GM18511 (cell line): ENCODE measurements at regions not wholly inside any gene's neighbourhood (a gene's known extent, or its start where the extent isn't known, plus 50 kb on each side); places are given as distances from the start of the nearest gene placed in this dataset.
"Not testable (repeated sequence)": the region's sequence is repeated elsewhere in the genome, so short reads cannot be mapped to it uniquely, and the experiment has no call there.

ENCODE experiments used
- ATAC-seq: cut with Tn5 transposase; IDR thresholded peaks from one replicate; pipeline ENCODE4 v1.9.1; 2021; ENCODE audit warnings: mild to moderate bottlenecking, moderate library complexity; ENCODE audit not compliant: unreplicated experiment

DNA sequence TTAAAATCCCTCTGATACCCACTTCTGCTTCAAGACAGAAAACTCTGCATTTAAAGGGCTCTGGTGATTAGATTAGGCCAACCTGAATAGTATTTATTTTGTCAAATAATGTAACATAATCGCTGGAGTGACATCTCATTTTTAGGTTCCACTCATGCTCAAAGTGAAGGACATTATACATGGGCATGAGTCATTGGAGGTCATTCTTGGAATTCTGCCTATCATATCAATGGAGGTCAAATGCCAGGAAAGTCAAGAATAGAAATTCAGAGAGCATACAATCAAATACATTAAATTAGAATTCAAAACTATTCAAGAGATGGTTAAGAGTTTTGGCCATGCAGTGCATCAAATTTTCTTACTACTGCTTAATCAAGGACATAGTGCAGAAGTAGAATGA is 50.8 kb upstream of the PRSS1 start:
- ATAC-seq: no peak

DNA sequence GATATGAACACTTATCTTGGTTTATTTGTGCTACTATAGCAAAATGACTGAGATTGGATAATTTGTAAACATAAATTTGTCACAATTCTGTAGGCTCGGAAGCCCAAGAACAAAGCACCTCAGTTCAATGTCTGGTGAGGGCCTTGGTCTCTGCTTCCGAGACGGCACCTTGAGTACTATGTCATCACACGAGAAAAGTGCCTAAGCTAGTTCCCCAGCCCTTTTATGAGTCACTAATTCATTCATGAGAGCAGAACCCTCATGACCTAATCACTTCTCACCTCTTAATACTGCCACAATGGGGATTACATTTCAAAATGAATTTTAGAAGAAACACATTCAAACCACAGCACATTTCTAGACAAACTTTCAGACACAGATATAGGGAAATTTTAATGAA is 52.0 kb upstream of the PRSS1 start:
- ATAC-seq: no peak

DNA sequence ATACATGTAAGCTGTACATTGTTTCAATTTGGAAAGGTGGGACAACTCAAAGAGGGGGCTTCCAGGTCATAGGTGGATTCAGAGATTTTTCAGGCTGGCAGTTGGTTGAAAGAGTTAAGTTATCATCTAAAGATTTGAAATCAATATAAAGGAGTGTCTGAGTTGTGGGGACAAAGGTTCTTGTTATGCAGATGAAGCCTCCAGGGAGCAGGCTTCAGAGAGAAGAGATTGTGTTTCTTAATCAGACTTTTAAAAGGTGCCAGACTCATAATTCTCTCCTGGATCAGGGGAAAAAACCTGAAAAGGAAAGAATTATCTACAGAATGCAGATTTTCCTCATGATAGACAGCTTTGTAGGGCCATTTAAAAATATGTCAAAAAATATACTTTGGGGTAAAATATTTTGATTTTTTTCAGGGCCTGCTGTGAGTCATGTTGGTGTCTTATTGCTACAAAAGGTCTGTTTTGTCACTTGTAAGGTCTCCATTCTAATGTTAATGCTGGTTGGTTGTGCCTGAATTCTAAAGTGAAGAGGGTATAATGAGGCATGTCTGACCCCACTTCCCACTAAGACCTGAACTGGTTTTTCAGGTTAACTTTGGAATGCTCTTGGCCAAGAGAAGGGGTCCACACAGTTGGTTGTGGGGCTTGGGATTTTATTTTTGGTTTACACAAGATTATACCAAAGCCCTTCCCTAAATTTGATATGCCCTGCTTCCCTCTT is 52.7 kb upstream of the PRSS1 start:
- no peak for ATAC-seq

DNA sequence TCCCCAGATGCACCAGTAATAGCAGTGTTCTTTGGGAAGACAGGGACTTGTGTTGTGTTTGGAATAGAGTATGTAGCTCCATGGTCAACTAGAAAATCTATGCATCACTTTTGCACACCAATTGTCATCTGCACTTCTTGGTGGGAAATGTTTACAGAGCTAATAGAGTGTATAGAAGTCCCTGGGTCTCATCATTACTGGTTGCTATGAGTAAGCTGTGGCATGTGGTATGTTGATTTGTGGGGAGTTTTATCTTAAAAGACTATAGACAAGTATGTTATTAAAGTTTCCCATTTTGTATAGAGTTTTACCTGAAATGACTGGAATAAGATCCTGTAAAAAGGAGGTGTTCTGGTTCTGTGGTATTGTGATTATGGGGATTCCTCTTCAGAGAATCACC is 55.4 kb upstream of the PRSS1 start:
- ATAC-seq: no peak

DNA sequence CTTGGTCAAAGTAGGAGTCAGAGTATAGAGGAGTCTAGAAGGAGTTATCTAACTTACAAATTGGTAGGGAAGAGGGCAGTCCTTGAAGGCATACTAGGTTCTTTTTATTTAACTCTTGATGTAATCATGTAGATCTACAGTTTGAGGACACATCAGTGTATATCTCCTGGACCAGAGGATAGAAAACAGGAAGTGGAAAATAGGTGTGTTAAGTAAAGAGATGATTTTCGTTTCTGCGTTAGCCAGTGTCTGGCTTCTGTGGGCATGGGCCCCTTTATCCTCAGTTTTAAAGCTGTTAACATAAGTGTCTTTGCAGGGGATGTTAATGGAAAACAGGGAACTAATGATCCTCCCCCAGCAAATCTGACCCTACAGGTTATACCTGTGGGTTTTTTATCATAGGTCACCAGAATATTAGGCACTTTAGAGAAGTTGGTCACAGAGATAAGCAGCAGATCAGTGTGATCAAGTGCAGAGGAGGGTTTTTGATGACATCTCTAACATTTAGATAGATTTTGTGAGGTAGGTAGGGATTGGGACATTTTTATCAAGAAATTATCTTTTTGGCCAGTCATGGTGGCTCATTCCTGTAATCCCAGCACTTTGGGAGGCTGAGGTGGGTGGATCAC is 58.6 kb upstream of the PRSS1 start:
- ATAC-seq: no peak

DNA sequence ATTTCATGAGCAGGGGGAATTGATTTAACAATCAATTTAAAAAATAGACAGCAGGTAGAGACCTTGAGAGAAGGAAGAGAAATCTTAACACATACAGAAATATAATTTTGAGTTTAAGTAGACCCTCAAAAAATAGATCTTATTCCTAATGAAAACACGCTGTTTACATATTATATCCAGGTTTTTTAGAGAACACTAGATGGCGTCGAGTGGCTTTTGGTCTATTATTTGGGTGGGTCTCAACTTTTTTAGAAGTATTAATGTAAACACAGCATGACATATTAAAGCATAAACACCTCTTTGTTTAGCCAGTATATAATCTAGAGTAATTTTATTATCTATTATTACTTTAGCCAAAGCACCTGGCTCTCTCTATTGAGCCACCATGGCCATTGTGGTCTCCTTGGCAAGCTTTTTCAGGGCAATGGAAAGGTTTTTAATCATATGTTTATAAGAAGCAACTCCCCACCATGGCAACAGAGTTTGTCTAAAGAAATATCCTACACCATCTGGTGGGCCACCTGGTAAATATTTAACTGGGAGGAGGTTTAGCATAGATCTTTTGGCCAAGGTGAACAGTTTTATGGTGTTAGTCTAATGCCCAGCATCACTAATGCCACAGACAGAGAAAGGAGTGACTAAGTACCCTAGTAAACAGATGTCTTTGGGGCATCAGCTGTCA is 59.7 kb upstream of the PRSS1 start:
- ATAC-seq: no peak

DNA sequence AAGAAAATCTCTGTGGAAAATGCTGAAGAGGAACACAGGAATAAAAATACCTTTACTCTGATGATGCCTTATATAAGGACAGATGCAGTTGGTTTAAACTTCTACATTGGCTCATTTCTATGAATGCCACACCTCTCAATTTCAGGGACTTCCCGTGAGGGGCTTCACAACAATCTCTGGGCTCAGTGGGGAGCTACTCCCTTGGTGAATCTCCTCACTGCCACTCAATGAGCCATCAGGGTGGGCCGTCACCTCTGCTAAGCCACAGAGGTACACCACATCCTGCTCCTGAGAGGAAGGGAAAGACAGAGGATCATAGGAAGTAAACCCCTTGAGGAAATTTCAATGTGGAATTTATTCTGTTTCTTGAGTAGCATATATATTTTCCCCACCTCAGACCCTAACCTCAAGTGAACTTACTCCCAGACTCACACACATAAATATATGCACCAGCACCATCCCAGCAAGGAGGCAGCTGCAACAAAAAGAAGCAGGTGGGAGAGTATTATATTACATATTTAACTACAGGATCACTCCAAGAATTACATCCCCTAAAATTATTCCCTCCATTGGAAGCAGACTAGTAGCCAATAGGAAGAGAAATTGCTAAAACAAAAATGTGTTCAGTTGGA is 63.3 kb upstream of the PRSS1 start:
- no peak for ATAC-seq

DNA sequence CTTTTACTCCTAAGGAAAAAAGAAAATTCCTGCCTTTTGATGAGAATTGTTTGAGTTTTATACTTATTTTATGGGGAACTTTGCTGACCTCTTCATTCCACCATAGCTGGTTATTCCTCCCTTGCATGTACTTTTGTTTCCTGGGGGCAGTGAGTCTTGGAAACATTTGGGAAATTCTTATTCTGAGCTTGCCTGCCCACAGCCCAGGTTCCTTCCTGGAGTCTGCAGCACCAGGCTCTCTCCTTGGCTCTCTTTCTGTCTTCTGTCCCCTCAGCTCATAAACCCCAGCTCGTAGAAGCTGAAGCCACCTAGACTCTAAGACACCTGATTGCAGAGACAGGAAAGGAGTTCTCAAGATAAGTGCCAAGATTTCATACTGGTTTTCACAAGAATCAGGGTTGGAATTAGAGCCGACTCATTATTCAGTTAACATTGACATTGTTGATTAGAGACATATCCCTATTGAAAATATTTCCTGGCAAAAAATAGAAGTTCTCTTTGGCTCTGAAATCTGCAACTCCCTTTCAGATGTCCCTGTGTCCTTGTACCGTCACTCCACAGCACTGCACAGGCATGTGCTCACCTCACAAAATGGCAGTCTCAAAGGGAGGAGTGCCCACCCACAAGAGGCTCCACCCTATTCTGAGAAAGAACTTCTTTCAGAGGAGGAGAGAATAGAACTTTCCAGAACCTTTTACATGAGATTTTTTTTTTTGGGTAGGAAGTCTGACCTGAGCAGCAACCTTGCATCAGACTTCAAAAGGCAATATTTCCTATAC is 67.8 kb upstream of the PRSS1 start:
- ATAC-seq: no peak

DNA sequence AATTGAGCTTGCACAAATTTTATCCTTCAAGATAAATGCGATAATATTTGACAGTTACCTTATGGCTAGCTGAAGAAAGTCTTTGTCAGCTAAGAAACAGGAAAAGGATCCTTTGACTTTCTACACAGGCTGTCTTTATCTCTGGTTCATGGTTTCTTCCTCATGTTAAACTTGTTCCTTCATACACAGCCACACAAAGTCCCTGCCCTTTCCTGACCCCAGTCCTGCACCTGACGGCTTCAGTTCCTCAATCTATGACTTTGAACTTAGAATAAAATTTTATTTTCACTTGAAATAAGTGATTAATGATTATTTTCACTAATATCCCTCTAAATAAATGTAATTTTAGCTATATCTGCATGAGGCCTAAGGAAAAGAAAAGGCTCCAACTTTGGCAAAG is 77.8 kb upstream of the PRSS1 start:
- no peak for ATAC-seq

DNA sequence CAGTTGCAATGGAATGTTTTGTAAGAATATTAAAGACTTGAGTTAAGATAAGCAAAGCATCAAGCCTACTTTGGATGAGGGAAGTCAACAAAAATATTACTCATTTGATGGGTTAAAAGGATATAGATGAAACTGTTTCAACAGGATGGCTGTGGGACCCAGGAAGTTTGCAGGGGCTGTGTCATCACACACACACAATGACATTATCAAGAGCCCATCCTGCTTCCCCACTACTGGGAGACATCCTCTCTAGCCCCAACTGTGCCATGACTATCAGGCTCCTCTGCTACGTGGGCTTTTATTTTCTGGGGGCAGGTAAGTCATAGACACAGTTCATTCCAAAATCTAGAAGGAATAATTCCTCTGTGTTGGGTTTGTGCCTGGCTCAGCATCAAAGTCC is 78.8 kb upstream of the PRSS1 start:
- ATAC-seq: no peak

DNA sequence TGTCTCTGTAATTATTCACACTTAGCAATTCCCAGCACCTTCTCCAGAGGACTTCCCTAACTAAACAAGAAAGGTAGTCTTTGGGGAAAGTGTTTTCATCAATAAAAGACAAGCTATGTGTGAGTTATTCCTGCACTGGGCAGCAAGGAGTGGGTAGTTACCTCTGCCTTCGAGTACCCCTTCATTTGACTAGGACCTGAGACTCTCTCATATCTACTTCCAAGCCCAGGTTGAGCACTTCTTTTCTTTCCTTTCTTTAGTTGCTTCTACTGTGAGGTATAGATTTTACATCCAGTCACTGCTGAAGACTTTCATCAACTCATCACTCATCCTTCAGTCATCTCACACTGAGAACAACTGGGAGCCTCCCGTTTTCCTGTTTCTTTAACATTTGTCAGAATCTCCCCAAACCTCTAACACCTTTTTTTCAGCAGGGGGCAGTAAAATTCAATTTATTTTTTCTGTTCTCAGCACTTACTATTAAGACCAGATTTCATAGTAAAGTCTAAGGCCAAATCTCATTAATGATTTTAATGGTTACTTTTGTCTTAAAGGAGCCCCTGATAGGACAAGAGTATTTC is 80.1 kb upstream of the PRSS1 start:
- no peak for ATAC-seq

DNA sequence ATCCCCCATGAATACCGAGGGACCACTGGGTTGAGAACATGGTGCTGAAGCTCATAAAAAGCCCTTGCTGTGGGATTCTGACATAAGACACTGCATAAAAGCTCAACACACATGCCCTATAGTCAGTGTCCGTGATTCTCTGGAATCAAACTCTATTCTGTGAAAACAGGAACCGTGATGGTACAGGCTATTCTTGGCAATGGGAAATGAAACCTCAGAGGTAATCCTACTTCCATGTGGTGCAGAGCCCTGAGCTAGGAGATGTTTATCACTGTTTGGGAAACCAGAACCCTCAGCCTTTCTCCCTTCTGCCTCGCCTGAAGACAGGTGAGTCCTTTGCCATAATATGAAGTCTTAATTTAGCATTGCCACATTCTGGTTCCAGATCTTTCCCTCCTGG is 80.8 kb upstream of the PRSS1 start:
- no peak for ATAC-seq

DNA sequence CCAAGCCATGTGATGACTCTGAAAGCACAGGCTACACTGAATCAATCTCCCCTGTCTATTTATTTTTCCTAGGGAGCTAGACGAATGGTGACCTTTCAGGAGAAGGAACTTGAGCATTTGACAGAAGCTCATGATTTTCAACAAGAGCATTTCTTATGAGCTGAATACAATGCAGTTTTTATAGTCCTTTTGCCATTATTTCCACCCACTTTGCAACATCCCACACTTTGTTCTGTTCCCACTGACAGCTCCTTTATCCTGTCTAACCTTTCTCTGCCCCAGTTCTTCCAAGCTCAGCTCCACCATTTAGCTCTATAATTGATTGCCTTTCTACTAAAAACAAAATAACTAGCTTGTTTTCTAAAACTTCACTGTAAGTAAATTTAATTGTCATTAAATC is 91.9 kb upstream of the PRSS1 start:
- no peak for ATAC-seq

DNA sequence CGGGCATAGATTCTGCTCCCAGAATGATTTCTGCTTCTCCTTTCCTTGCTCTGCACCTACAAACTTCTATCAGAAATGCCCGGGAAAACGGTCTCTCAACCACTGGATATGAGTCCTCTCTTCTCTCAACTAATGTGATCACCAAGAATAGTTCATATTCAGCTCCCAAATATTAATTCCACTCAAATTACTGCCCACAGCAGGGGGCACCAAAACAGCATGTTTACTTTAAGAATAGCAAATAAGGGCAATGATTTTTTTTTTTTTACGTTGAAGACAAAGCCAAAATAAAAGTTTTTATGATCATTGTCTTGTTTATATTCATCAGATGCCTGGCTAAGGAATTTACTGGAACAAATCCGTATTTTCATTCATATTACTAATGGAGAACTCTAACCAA is 94.9 kb upstream of the PRSS1 start:
- ATAC-seq: no peak

DNA sequence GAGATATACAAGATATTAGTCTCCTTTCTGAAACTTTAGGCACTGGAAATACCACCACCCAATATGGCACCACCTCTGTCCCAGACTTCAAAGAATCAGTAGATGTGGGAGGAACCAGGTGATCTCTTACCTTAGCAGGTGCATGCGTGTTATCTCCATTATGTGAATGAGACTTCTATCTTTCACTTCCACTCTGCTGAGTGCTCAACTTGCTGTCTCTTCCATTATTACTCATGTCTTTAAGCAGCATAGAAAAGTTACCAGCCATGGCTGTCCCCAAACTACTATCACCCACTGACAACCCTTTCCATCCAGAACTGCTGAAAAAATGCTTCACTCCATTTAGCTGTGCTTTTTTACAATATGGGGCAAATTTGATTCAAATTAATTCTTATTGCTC is 101.5 kb upstream of the PRSS1 start:
- no peak for ATAC-seq

DNA sequence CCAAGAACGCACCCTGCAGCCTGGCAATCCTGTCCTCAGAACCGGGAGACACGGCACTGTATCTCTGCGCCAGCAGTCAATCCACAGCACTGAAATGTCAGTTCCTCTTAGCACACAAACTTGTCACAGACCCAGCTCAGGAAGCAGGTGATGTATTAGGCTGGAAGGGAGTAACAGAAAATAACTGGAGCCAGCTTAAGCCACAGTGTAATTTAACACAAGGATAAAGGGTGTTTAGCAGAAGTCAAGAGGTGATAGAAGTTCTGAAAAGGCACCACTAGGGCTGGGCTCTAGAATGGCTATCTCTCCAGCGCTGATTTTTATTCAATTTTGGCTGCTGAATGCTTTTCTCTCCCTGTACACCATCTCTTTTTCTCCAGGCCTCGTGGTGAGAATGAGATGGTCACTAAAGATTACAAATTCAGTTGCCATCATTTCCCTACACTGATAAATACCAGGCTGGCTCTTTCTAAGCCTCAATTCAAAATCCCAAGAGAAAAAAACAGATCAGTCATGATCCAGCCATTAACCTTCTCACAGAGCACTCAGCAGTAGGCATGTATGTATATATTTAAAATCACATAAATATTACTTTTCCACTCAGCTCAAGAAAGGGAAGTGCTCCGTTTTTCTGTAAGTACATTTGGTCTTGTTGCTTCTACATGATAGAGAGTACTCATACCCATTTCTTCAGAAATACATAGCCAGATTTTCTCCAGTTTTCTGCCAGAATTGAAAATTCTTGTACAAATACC is 102.7 kb upstream of the PRSS1 start:
- ATAC-seq: no peak

DNA sequence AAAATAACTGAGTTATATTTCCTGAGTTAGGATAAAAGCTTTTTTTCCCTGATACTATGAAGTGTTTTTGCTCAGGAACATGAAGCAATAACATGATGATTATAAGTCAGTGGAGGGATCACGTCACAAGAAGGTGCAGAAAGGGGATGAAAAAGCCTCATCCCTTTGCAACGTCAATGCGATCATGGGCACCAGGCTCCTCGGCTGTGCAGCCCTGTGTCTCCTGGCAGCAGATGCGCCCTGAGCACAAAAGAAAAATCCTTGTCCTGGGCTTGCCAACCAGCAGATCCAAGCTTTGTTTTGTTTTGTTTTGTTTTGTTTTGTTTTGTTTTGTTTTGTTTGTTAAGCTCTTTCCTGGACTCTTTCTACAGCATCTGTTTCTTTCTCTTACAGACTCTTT is 103.5 kb upstream of the PRSS1 start:
- ATAC-seq: no peak

DNA sequence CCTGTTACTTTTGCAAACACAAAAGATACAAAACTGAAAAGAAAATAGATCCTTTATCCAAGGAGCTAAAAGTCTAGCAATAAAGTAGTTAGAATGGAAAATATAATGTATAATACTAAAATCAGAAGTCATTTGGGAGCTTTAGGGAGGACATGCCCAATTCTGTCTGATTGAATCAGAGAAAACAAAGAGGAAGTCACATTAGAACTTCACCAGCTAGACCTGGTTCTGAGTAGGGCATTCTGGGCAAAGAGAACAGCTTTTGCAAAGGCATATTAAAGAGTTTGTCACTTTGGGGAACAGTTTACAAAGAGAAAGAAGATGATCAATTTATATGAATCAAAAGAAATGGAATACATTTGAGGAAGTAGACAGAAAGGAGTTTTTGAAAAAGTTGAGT is 107.0 kb upstream of the PRSS1 start:
- ATAC-seq: no peak

DNA sequence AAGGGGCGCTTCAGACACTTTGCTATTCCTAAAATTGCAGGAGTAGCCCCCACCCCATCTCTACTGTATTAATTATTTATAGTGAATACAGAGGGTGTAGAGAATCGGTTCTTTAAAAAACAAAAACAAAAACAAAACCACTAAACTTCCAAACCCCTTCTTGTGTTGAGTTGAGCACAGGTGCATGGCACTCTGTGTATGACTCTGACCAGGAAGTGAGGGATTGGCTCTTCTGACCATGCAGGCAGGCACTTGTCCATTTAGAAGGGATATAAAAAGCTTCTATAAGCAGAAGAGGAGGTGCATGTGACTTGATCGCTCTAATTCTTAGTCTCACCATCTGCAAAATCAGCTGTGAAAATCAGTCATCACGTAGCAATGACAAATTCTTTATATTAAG is 108.0 kb upstream of the PRSS1 start:
- not testable (repeated sequence) for ATAC-seq

DNA sequence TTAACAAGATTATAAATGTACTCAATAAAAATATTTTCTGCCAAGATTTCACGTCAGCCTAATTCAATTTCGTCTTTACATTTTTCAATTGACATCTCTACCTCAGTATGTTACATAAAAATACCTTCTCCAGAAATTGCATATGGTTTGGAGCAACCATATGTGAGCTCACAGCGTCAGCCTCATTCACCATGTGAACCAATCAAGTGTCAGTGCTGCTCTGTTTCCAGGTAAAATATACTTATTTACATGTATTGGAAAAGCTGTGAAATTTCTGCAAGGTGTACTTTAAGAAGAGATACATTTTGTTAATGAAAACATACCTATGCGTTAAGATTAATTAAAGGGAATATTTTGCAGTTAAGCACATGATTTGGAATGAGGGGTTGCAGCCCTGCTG is 110.7 kb upstream of the PRSS1 start:
- ATAC-seq: no peak
